CD14-positive monocyte (primary cell): ENCODE measurements at regions not wholly inside any gene's neighbourhood (a gene's known extent, or its start where the extent isn't known, plus 50 kb on each side); places are given as distances from the start of the nearest gene placed in this dataset.

ENCODE experiments used
- DNase-seq, 3 donors: peaks; one replicate each; pipeline ENCODE4 v3.0.0-alpha.2; 2011 to 2022
- H2AFZ ChIP-seq: 2 replicates; pipeline ENCODE4 v1.6.0; 2012; ENCODE audit warnings: mild to moderate bottlenecking, low read depth, low read length, inconsistent platforms; ENCODE audit not compliant: insufficient read depth, poor library complexity, severe bottlenecking
- H3K27ac ChIP-seq, 2 donors: 1 replicate in 1 of 2; 2 replicates in 1 of 2; pipeline ENCODE4 v1.5.1; 2012 to 2013; ENCODE audit warnings: low read length in 2 of 2, control low read depth in 1 of 2, inconsistent platforms in 1 of 2, low read depth in 1 of 2, mild to moderate bottlenecking in 1 of 2
- H3K27me3 ChIP-seq, 2 donors: one replicate each; pipeline versions ENCODE4 v1.6.0 to v1.6.1; 2011 to 2013; ENCODE audit warnings: low read length in 2 of 2; ENCODE audit not compliant: control insufficient read depth in 2 of 2, insufficient read depth in 2 of 2
- H3K36me3 ChIP-seq, 2 donors: replicated peaks in 1 of 2; 1 replicate in 1 of 2; 2 replicates in 1 of 2; pipeline versions ENCODE4 v1.5.1 to v1.6.1; 2012 to 2013; ENCODE audit warnings: low read length in 2 of 2, control low read depth in 1 of 2, inconsistent platforms in 1 of 2, mild to moderate bottlenecking in 1 of 2; ENCODE audit not compliant: insufficient read depth in 2 of 2, control insufficient read depth in 1 of 2
- H3K4me1 ChIP-seq, 2 donors: 1 replicate in 1 of 2; 2 replicates in 1 of 2; pipeline versions ENCODE4 v1.5.1 to v1.6.1; 2012 to 2013; ENCODE audit warnings: low read length in 2 of 2, control low read depth in 1 of 2, inconsistent platforms in 1 of 2, mild to moderate bottlenecking in 1 of 2, moderate library complexity in 1 of 2; ENCODE audit not compliant: insufficient read depth in 2 of 2, control insufficient read depth in 1 of 2
- H3K4me2 ChIP-seq: replicated peaks from 2 replicates; pipeline ENCODE3; 2012; ENCODE audit warnings: low read length, moderate library complexity, mild to moderate bottlenecking; ENCODE audit not compliant: poor library complexity, severe bottlenecking; ENCODE audit errors: extremely low read depth
- H3K4me3 ChIP-seq, 3 experiments: fragments of 200-600 bp in 1 of 3; sonication (generic) in 1 of 3; replicated peaks in 1 of 3; 1 replicate in 2 of 3; 2 replicates in 1 of 3; pipeline ENCODE4 v1.5.1; 2011 to 2013; ENCODE audit warnings: low read length in 3 of 3, mild to moderate bottlenecking in 3 of 3, control low read depth in 2 of 3, low read depth in 2 of 3, inconsistent platforms in 1 of 3, moderate library complexity in 1 of 3
- H3K79me2 ChIP-seq: 2 replicates; pipeline ENCODE4 v1.6.0; 2012; ENCODE audit warnings: mild to moderate bottlenecking, control low read depth, inconsistent platforms, low read length, moderate library complexity; ENCODE audit not compliant: insufficient read depth
- H3K9ac ChIP-seq: 2 replicates; pipeline ENCODE4 v1.6.0; 2017; ENCODE audit warnings: low read length, mild to moderate bottlenecking; ENCODE audit not compliant: insufficient read depth, poor library complexity, severe bottlenecking
- H3K9me3 ChIP-seq, 2 donors: replicated peaks in 1 of 2; 1 replicate in 1 of 2; 2 replicates in 1 of 2; pipeline versions ENCODE4 v1.5.1 to v1.6.1; 2012 to 2013; ENCODE audit warnings: low read length in 2 of 2, control low read depth in 1 of 2; ENCODE audit not compliant: control insufficient read depth in 1 of 2, insufficient read depth in 1 of 2
- H4K20me1 ChIP-seq: 2 replicates; pipeline ENCODE4 v1.6.0; 2012; ENCODE audit warnings: mild to moderate bottlenecking, low read length, control low read depth, moderate library complexity; ENCODE audit not compliant: insufficient read depth
- H3K27ac Mint-ChIP-seq, 7 donors: one replicate each; pipeline ENCODE4 v1.8.0; 2020; ENCODE audit warnings: mild to moderate bottlenecking in 7 of 7, mixed read lengths in 7 of 7, moderate library complexity in 6 of 7, inconsistent platforms in 2 of 7
- H3K27me3 Mint-ChIP-seq, 3 donors: one replicate each; pipeline ENCODE4 v1.8.0; 2021 to 2022; ENCODE audit warnings: low read depth in 3 of 3, mild to moderate bottlenecking in 3 of 3, mixed read lengths in 3 of 3, moderate library complexity in 3 of 3, inconsistent platforms in 1 of 3
- H3K36me3 Mint-ChIP-seq, 2 donors: one replicate each; pipeline ENCODE4 v1.8.0; 2020; ENCODE audit warnings: mixed read lengths in 2 of 2, inconsistent platforms in 1 of 2, mild to moderate bottlenecking in 1 of 2
- H3K4me1 Mint-ChIP-seq: one replicate; pipeline ENCODE4 v1.8.0; 2020; ENCODE audit warnings: mild to moderate bottlenecking, mixed read lengths
- H3K4me3 Mint-ChIP-seq, 2 donors: one replicate each; pipeline ENCODE4 v1.8.0; 2020; ENCODE audit warnings: mild to moderate bottlenecking in 2 of 2, mixed read lengths in 2 of 2, moderate library complexity in 1 of 2
- H3K9me3 Mint-ChIP-seq, 7 donors: one replicate each; pipeline ENCODE4 v1.8.0; 2020 to 2022; ENCODE audit warnings: mixed read lengths in 7 of 7, mild to moderate bottlenecking in 6 of 7, moderate library complexity in 6 of 7, inconsistent platforms in 2 of 7
- WGBS: methylation state at CpG from one replicate; pipeline ENCODE4 v1.1.5; 2013; ENCODE audit warnings: missing lambda C conversion rate; ENCODE audit not compliant: insufficient coverage; 5-methylcytosine and 5-hydroxymethylcytosine counted together
- intact Hi-C, 2 donors: fragments of 100-400 bp; cut with micrococcal nuclease; formaldehyde crosslinking; loops; one replicate each; pipeline versions ENCODE4 v1.15.0 to v1.15.1; 2023
- TF ChIP-seq, protein P1 (sequence below): fragments of 200-600 bp; IDR thresholded peaks from one replicate; pipeline ENCODE4 v1.8.0; 2022; ENCODE audit warnings: antibody characterized with exemption, mild to moderate bottlenecking

DNA sequence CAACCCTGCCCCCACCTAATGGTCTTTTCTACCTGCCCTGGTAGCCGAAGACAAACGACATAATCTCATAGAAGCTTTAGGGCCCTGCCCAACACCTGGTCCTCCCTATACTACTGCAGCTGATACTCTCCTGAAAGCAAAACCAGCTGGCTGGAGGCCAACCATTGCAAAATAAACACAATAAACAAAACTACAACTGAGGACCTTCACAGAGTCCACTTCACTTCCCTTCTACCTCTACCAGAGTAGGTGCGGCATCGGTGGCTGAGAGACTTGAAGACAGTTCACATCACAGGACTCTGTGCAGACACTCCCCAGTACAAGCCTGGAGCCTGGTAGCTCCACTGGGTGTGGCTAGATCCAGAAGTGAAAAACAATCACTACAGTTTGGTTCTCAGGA is 476.2 kb downstream of the MMUT start:
- Histone ChIP-seq H2AFZ (no peak overlapping the region), H3K9me3 (peaks cover 56 to 69% of the 10 kb centered on the region in 2 donors), H3K4me3 (no peak overlapping the region), H4K20me1 (no peaks in the 10 kb centered on the region), H3K27ac (no peak overlapping the region), H3K36me3 (no peaks in the 10 kb centered on the region), H3K9ac (no peak overlapping the region), H3K79me2 (no peaks in the 10 kb centered on the region), H3K4me1 (no peaks in the 10 kb centered on the region), H3K4me2 (no peak overlapping the region), H3K27me3 (no peaks in the 10 kb centered on the region)
- intact Hi-C loops: no loop called here
- Mint-ChIP-seq H3K4me1 (no peaks in the 10 kb centered on the region), H3K36me3 (no peaks in the 10 kb centered on the region), H3K9me3 (peaks cover 16 to 51% (median 23%) of the 10 kb centered on the region in 7 donors), H3K27me3 (no peaks in the 10 kb centered on the region), H3K27ac (no peak overlapping the region), H3K4me3 (no peak overlapping the region)
- 89% methylated on average over 3 of the region's 4 CpGs for WGBS
- TF ChIP-seq, protein P1, sequence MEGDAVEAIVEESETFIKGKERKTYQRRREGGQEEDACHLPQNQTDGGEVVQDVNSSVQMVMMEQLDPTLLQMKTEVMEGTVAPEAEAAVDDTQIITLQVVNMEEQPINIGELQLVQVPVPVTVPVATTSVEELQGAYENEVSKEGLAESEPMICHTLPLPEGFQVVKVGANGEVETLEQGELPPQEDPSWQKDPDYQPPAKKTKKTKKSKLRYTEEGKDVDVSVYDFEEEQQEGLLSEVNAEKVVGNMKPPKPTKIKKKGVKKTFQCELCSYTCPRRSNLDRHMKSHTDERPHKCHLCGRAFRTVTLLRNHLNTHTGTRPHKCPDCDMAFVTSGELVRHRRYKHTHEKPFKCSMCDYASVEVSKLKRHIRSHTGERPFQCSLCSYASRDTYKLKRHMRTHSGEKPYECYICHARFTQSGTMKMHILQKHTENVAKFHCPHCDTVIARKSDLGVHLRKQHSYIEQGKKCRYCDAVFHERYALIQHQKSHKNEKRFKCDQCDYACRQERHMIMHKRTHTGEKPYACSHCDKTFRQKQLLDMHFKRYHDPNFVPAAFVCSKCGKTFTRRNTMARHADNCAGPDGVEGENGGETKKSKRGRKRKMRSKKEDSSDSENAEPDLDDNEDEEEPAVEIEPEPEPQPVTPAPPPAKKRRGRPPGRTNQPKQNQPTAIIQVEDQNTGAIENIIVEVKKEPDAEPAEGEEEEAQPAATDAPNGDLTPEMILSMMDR: no peak
- no peak for DNase-seq

DNA sequence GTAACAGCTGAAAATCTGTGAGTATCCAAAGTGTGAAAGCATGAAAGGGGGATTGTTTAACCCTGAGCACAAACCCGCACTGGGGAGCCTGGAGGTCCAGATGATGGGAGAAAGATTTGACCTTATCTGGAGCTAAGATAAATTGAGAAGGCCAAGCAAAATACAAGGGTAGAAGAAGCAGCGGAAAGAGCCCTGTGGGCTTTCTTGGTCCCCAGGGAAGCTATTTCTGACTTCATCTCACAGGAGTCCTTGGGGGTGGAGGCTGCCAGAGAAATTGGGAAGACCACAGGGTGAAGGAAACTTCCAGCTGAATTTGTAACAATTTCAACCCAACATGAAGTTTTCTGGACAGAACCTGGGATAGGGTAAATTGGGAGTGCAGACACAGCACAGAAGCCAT is 476.9 kb downstream of the MMUT start:
- Histone ChIP-seq H3K9me3 (peaks cover 56 to 70% of the 10 kb centered on the region in 2 donors), H3K36me3 (no peaks in the 10 kb centered on the region), H3K27ac (no peak overlapping the region), H3K79me2 (no peaks in the 10 kb centered on the region), H3K9ac (no peak overlapping the region), H3K4me2 (no peak overlapping the region), H3K4me3 (no peak overlapping the region), H3K27me3 (no peaks in the 10 kb centered on the region), H4K20me1 (no peaks in the 10 kb centered on the region), H3K4me1 (no peaks in the 10 kb centered on the region), H2AFZ (no peak overlapping the region)
- TF ChIP-seq, protein P1: no peak
- WGBS: 89% methylated on average over 1 of the region's 2 CpGs
- intact Hi-C loops: no loop called here
- Mint-ChIP-seq H3K9me3 (peaks cover 16 to 51% (median 22%) of the 10 kb centered on the region in 7 donors), H3K4me3 (no peak overlapping the region), H3K27ac (no peak overlapping the region), H3K36me3 (no peaks in the 10 kb centered on the region), H3K4me1 (no peaks in the 10 kb centered on the region), H3K27me3 (no peaks in the 10 kb centered on the region)
- DNase-seq: no peak
